Stimulated activated CD4-positive, alpha-beta T cell treated with anti-CD3 and anti-CD28 coated beads, Interleukin-2, amount 100 ng/mL, for 48 hours (primary cell): ENCODE measurements at regions not wholly inside any gene's neighbourhood (a gene's known extent, or its start where the extent isn't known, plus 50 kb on each side); places are given as distances from the start of the nearest gene placed in this dataset.

Experiments used
- DNase-seq, 2 donors: peaks; one replicate each; pipeline ENCODE4 v3.0.0-alpha.2; 2020

DNA sequence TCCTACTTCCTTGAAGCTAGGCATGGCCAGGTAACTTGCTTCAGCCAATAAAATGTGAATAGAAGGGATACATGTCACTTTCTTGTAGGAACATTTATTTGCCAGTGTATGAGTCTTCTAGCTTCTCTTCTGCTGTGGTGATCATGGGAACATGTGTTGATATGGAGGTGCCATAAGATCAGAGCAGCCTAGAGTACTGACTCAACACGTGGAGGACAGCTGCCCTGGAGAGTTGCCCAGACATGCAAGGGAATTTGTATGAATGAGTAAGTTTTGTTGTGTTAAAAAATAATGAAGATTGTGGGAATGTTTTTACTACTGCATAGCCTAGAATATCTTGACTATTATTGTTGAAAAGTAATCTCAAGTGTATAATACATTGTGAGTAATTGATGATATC is 502.3 kb downstream of the NUF2 start:
- DNase-seq, result no peak

GRCh38 chr1:163824490-163824889 is 502.7 kb downstream of the NUF2 start:
- no peak for DNase-seq

- DNase-seq, result no peak
Measured at GRCh38 chr1:163826500-163826899, 504.7 kb downstream of the NUF2 start.

DNA sequence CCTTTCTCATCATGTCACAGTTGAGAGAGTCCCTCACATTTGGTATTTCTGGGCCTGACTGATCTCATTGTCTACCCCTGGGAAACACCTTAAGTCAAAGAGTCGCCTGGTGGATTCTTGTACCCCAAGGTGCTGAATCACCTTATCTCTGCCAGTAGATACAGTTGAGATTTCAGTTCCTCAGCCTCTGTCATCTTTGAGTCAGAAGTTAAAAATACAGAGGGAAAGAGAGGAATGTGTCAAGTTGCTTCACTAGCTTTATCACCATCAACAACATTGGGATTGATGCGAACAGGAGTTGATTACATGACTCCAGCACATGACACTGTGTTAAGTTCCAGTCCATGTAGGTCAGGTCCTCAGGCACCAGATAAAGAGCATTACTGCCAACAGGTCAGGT is 513.0 kb downstream of the NUF2 start:
- no peak for DNase-seq

GRCh38 chr1:163836481-163836880 is 514.7 kb downstream of the NUF2 start:
- no peak for DNase-seq

GRCh38 chr1:163837206-163837605 is 515.5 kb downstream of the NUF2 start:
- DNase-seq, result no peak

DNA sequence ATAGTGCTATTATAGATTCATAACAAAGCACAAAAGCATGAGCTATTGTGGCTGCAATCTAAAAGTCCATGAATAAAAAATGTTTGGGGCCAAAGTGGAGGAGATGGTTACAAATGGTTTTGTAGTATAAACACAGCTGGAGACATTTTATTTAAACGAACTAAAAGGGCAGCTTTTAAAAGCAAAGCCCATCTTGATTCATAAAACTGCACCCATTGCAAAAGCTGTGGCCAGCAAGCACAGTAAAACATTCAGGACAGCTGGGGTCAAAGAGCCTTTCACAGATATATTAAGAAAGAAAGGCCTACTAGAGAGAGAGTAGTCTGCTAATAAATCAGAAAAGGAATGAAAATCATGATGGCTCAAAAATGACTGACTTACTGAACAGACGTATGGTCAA is 520.8 kb downstream of the NUF2 start:
- DNase-seq, result no peak

- no peak for DNase-seq
Measured at GRCh38 chr1:163844459-163844858, 522.7 kb downstream of the NUF2 start.

DNA sequence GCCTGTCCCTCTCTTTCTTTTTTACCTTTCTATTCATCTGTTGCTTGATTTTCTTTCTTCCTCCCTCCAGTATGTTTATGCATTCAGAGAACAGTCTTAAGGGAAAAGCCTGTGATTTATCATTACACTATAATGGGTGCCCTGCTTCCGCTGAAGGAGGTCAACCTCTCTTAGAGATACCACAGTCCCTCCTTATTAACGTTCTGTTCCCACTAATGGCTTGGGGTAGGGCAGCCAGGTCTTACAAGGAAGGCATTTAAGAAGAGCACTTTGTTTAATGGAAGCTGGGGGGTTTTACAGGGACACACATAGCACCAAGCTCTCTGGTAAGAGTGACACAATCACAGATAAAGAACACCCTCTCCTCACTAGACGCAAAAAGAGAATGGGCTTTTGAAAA is 523.5 kb downstream of the NUF2 start:
- DNase-seq, result no peak

DNA sequence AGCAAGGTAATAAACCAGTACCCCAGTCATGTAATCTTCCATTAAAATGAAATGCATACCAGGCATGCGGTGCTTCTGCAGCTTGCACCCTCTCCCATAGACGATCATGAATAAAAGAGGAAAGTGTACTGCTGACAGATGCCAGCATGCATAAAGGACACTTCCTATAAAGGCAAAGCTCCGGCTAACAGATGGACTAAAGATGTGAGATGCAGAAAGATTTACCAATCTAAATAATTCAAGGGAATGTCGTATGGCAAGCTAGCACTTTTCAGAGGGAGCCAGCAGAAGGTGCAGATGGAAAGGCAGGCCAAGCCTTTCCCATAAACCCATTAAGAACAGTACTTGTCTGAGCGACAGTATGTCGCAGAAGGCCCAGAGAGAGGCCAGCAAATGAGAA is 542.0 kb downstream of the NUF2 start:
- DNase-seq, result no peak

- DNase-seq, result no peak
Measured at GRCh38 chr1:163864207-163864606, 542.5 kb downstream of the NUF2 start.

- DNase-seq, result no peak
Measured at GRCh38 chr1:163866564-163866963, 544.8 kb downstream of the NUF2 start.

- no peak for DNase-seq
Measured at GRCh38 chr1:163870666-163871065, 548.9 kb downstream of the NUF2 start.

DNA sequence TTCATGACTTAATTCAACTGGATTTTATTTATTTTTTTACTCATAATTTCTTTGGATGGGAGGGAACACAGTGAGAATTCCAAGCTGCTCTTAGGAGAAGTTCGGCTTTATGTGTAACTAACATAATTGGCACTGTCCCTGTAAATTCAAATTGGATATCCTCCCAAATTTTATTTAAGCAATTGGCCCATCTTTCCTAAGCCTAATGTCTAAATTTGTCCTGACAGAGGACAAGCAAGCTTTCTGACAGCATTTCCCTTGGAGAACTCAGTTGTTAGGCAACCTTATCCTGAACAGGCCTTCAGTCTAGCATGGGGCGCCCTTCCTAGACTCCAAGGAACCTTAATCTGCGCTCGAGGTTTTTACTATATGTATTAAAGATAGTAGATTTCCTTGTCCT is 550.3 kb downstream of the NUF2 start:
- no peak for DNase-seq

DNA sequence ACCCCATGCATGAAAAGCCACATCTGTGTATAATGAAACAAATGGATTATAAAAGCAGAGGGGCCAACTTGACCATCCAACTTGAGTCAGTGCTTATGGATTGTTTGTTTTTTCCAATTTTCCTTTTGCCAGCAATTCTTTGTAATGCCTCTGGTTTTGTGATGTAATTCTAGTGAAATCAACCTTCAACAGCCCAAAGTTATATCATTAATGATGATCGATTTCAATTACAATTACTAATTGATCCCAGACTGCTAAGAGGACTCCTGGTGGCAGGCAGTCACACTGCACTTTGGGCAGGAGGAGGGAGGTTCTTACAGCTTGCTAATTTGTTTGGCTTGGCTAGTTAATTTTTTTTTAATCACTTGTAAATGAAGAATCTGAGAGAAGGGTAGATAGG is 552.3 kb downstream of the NUF2 start:
- DNase-seq, result no peak

- DNase-seq, result no peak
Measured at GRCh38 chr1:163875200-163875926, 553.6 kb downstream of the NUF2 start.

GRCh38 chr1:163875927-163876320 is 554.2 kb downstream of the NUF2 start:
- DNase-seq, result no peak

GRCh38 chr1:163876546-163876945 is 554.8 kb downstream of the NUF2 start:
- no peak for DNase-seq

DNA sequence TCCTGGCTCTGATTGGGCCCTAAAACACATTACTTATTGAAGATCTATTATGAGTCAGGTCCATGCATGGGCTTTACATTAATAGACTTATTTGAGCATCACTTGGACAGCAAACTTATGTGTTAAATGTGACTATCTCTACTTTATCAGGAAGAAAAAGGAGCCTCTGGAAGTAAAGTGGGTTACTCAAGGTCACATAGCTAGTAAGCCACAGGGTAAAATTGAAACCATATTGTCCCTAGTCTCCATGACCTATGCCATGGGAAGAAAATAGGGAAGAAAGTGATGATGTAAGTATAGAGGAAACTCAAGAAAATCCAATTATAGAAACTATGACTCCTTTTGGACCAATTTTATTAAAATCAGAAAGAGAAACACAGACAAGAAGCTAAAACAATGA is 555.3 kb downstream of the NUF2 start:
- no peak for DNase-seq

DNA sequence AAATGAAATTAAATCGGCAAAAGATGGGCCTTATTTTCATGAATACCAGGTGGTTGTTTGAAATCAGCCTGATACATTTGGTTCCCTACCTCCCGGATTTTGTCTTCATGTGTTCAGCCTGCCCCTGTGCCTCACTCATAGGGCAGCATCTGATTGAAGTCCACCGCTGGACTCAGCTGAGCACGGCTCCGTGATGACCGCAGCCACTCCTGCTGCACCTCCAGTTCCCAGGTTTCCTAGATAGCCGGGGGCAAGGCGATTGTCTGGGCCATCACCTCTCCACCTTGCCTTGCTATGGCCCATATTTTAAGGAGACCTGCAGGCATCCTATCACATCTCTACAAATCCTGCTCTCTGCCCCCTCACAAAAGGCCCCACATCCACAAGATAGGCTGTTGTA is 563.8 kb downstream of the NUF2 start:
- DNase-seq, result no peak

DNA sequence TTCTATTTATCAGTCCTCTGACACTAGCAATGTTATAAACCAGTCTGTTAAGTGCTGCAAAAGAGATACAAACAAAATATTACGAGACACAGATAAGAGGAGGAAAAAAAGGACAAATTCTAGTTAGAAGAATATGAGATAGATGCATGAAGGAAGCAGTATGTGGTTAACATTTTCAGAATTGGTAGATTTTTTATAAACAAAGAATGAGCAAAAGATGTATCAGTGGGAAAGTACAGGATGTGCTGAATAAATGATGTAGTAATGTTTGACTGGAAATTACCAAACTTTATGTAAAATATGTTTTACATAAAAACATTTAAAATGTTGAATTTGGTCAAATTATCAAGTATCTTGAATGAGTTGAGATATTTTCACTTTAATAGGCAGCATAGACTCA is 574.2 kb downstream of the NUF2 start:
- DNase-seq, result no peak

DNA sequence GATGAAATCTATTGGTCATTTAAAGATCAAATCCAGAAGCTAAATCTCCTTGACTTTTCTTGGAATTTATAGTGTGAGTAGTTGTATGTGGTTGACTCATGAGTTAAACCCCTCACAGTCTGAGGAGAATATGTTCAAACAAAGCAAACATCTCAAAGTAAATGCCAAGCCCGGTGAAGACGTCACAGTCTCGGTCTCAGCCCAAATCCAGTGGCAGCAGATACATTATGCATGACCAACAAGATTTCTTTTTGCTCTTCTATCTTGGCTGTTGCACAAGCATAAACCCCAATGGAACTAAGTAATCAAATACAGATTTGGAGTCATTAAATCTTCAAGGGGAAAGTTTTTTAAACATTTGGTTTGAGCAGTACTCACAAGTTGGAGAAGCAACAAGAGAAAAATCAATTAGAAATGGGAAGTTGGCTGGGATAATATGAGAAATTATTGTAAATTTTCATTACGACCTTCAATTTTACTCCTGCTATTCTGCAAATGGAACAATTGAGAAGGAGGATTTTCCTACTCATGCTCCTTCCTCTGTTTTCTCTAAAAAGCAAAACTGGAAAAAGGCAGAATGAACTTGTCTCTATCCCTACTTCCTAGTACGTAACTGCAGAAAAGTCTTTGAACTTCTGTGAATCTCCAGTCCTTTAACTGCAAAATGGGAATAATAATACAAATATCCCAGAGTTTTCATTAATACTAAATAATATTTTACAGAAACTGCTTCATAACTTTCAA is 575.8 kb downstream of the NUF2 start:
- no peak for DNase-seq

GRCh38 chr1:163906283-163906682 is 584.5 kb downstream of the NUF2 start:
- no peak for DNase-seq

GRCh38 chr1:163912170-163912884 is 590.6 kb downstream of the NUF2 start:
- no peak for DNase-seq
